ENCODE measurements at regions not wholly inside any gene's neighbourhood (a gene's known extent, or its start where the extent isn't known, plus 50 kb on each side); places are given as distances from the start of the nearest gene placed in this dataset.

DNA sequence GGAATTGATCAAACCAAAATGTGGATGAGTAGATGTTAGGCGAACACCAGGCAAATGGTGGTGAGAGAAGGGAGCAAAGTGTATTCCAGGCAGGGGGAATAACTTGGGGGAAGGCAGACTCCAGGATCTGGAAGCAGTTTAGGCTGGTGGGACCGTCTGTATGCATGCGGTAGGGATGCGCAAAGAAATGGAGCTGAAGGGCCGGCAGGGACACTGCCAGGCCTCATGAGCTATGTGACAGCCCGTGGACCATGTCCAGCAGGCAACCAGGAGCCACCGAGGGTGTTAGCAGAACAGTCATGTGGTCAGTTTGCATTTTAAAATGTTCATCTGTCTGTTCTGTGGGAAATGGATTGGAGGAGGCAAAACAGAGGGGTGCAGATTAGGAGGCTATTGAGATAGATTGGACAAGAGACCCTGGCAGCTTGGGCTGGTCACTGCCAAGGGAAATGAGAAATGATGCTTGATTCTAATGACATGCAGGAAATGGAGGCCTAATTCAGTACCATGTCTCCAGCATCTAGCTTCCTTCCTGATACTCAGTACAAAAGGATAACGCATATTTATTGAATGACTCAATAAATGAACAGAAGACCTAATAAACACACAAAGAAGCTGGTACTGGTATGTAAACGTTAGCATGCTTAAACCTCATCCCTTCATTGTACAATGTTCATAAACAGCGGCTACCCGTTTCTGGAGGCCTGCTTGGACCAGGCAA is 412.4 kb downstream of the BUD13 start:
- Histone ChIP-seq H3K4me1 (no peaks in the 10 kb centered on the region), H3K4me3 (no peak overlapping the region), H3K9me3 (no peaks in the 10 kb centered on the region), H3K4me2 (no peak overlapping the region), H3K27ac (no peak overlapping the region)
- POLR2A ChIA-PET, result no interaction called here
- no peak for TF ChIP-seq GATA3 (IDR thresholded peaks at IDR 0.05; ENCODE audit: borderline replicate concordance)
- TF ChIP-seq BHLHE40 (IDR thresholded peaks at IDR 0.05; ENCODE audit: low read depth, low read length), result no peak
- no peak for TF ChIP-seq RFX5 (IDR thresholded peaks at IDR 0.05)
- no peak for TF ChIP-seq HOXB13 (CRISPR knock-in tag; IDR thresholded peaks at IDR 0.05; ENCODE audit: low read depth)
- no peak for TF ChIP-seq RCOR1 (IDR thresholded peaks at IDR 0.05; ENCODE audit: low read depth, low read length)
- no peak for TF ChIP-seq PHF8 (IDR thresholded peaks at IDR 0.05; ENCODE audit: borderline replicate concordance, low read depth)
- TF ChIP-seq CBX8 (IDR thresholded peaks at IDR 0.05), result no peak
- no peak for TF ChIP-seq SMC3 (IDR thresholded peaks at IDR 0.05)
- TF ChIP-seq EHF (CRISPR knock-in tag; IDR thresholded peaks at IDR 0.05), result no peak
- TF ChIP-seq JUN (IDR thresholded peaks at IDR 0.05), result no peak
- TF ChIP-seq ESRRA (IDR thresholded peaks at IDR 0.05; ENCODE audit: borderline replicate concordance, low read length), result no peak
- TF ChIP-seq, protein P1, sequence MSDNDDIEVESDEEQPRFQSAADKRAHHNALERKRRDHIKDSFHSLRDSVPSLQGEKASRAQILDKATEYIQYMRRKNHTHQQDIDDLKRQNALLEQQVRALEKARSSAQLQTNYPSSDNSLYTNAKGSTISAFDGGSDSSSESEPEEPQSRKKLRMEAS (IDR thresholded peaks at IDR 0.05), result no peak
- no peak for TF ChIP-seq RARB (CRISPR knock-in tag; IDR thresholded peaks at IDR 0.05)
- no peak for TF ChIP-seq KDM5A (IDR thresholded peaks at IDR 0.05)
- CTCF ChIA-PET, result interaction anchor here (1.5 kb wide), 1 partner anchor 281 kb away, joined by 4 read pairs; no protein-coding TSS in a partner anchor
- ATAC-seq, result no peak
- FAIRE-seq, result no peak
- 32% methylated on average over 11 of the region's 11 CpGs for WGBS (ENCODE audit: missing lambda C conversion rate)
- no peak for DNase-seq (ENCODE audit: low read depth in 1 of 2, low spot score in 1 of 2)

- ChIA-PET CTCF (interaction anchor here (0.7 kb wide), 1 partner anchor 32 kb away, joined by 3 read pairs; no protein-coding TSS in a partner anchor), POLR2A (no interaction called here)
- Histone ChIP-seq H3K27ac (no peak overlapping the region), H3K9me3 (no peaks in the 10 kb centered on the region), H3K4me2 (no peak overlapping the region), H3K4me1 (no peaks in the 10 kb centered on the region), H3K4me3 (no peak overlapping the region)
- FAIRE-seq, result no peak
- 40% methylated on average over 28 of the region's 37 CpGs for WGBS (ENCODE audit: missing lambda C conversion rate)
- TF ChIP-seq EP300 (IDR thresholded peaks at IDR 0.05) (no peak), KDM1A (IDR thresholded peaks at IDR 0.05; ENCODE audit: low read depth) (no peak), FOXS1 (CRISPR knock-in tag; IDR thresholded peaks at IDR 0.05) (no peak), FOSL2 (IDR thresholded peaks at IDR 0.05) (no peak), FOSL2 (CRISPR knock-in tag; IDR thresholded peaks at IDR 0.05) (no peak), CEBPB (IDR thresholded peaks at IDR 0.05) (no peak)
- TF ChIP-seq, protein P1 (IDR thresholded peaks at IDR 0.05), result no peak
- peak in 1 of 2 experiments; percentile 26 for DNase-seq (ENCODE audit: low read depth in 1 of 2, low spot score in 1 of 2)
- ATAC-seq, result peak; percentile 30 to 79; a peak in 3 of 6 replicates
Measured at GRCh38 chr11:116357784-116358544, 414.8 kb downstream of the BUD13 start.

GRCh38 chr11:116356451-116356850 is 416.3 kb downstream of the BUD13 start:
- no peak overlapping the region for H3K4me2 ChIP-seq
- no peak overlapping the region for H3K27ac ChIP-seq
- no peak for FAIRE-seq
- TF ChIP-seq MAFK (IDR thresholded peaks at IDR 0.05; ENCODE audit: partially characterized antibody) (no peak), RAD21 (conservative IDR thresholded peaks at IDR 0.05 in 1 of 2, IDR thresholded peaks at IDR 0.05 in 1 of 2) (no peak), CBX2 (IDR thresholded peaks at IDR 0.05; ENCODE audit: borderline replicate concordance, low read depth) (no peak), CEBPB (IDR thresholded peaks at IDR 0.05) (no peak), NR3C1 (IDR thresholded peaks at IDR 0.05) (no peak), ZC3H11A (IDR thresholded peaks at IDR 0.05) (no peak), JUN (IDR thresholded peaks at IDR 0.05) (no peak), JUNB (IDR thresholded peaks at IDR 0.05) (no peak)
- ChIA-PET POLR2A (no interaction called here), CTCF (no interaction called here)
- no peak overlapping the region for H3K4me3 ChIP-seq
- no peaks in the 10 kb centered on the region for H3K4me1 ChIP-seq
- no peaks in the 10 kb centered on the region for H3K9me3 ChIP-seq
- 21% methylated on average over 6 of the region's 7 CpGs for WGBS (ENCODE audit: missing lambda C conversion rate)
- ATAC-seq, result no peak
- DNase-seq (ENCODE audit: low read depth in 1 of 2, low spot score in 1 of 2), result no peak
